GM13977 (cell line): ENCODE measurements at regions not wholly inside any gene's neighbourhood (a gene's known extent, or its start where the extent isn't known, plus 50 kb on each side); places are given as distances from the start of the nearest gene placed in this dataset.

ENCODE experiments used
- DNase-seq: peaks from one replicate; pipeline ENCODE4 v3.0.0; 2012; ENCODE audit warnings: low spot score
- CTCF ChIP-seq: IDR thresholded peaks from 2 replicates; pipeline ENCODE4 v1.5.1; 2012; ENCODE audit warnings: mild to moderate bottlenecking, control low read depth; ENCODE audit not compliant: insufficient read depth; ENCODE audit errors: extremely low read depth, missing control alignments
- in situ Hi-C: fragments of 300-500 bp; cut with MboI; formaldehyde crosslinking; loops from one replicate; pipeline ENCODE4 v1.12.0; 2022; ENCODE audit warnings: low sequenced_read_pairs, low pct_unique_long_range_greater_than_20kb, mixed read lengths, inconsistent platforms; ENCODE audit not compliant: unreplicated experiment

GRCh38 chr5:89457411-89458331 is 574.7 kb upstream of the MEF2C start:
- in situ Hi-C loops: no loop called here
- DNase-seq: no peak
- no peak for TF ChIP-seq CTCF

GRCh38 chr5:89452081-89452480 is 569.1 kb upstream of the MEF2C start:
- in situ Hi-C loops: no loop called here
- DNase-seq: no peak
- TF ChIP-seq CTCF: no peak

- in situ Hi-C loops: no loop called here
- DNase-seq: no peak
- no peak for TF ChIP-seq CTCF
Observed at GRCh38 chr5:89451263-89451662, 568.3 kb upstream of the MEF2C start.

GRCh38 chr5:89450149-89450538 is 567.2 kb upstream of the MEF2C start:
- TF ChIP-seq CTCF: no peak
- in situ Hi-C loops: no loop called here
- no peak for DNase-seq

- in situ Hi-C loops: no loop called here
- DNase-seq: no peak
- TF ChIP-seq CTCF: no peak
Observed at GRCh38 chr5:89449392-89450148, 566.6 kb upstream of the MEF2C start.

- no peak for DNase-seq
- no peak for TF ChIP-seq CTCF
- in situ Hi-C loops: no loop called here
Observed at GRCh38 chr5:89447027-89447426, 564.0 kb upstream of the MEF2C start.
